ENCODE measurements at regions not wholly inside any gene's neighbourhood (a gene's known extent, or its start where the extent isn't known, plus 50 kb on each side); places are given as distances from the start of the nearest gene placed in this dataset.
"Not testable (repeated sequence)": the region's sequence is repeated elsewhere in the genome, so short reads cannot be mapped to it uniquely, and the experiment has no call there.

- no peak for DNase-seq
Observed at GRCh38 chr2:107469437-107469995, 357.2 kb upstream of the RGPD4 start.

GRCh38 chr2:107473150-107473549 is 353.5 kb upstream of the RGPD4 start:
- no peak for DNase-seq

GRCh38 chr2:107475859-107476258 is 350.8 kb upstream of the RGPD4 start:
- DNase-seq: no peak

DNA sequence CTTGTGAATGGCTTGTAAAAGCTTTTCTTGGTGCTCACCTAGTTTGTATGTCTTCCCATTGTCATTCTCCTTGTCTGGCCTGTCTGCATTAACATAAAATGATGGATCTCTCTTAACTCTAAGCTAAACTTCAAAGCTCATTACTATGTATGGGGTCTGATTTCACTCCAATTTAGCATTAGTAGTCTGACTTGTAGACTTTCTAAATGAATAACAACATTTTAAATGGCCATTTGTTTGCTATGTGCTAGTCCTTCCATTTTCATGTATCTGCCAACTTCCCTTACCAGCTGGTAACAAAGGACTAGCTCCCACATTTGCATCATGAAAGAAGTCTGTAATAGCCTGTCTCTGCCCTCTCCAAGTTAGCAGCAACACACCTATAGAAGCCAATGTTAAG is 324.2 kb upstream of the RGPD4 start:
- DNase-seq: no peak

DNA sequence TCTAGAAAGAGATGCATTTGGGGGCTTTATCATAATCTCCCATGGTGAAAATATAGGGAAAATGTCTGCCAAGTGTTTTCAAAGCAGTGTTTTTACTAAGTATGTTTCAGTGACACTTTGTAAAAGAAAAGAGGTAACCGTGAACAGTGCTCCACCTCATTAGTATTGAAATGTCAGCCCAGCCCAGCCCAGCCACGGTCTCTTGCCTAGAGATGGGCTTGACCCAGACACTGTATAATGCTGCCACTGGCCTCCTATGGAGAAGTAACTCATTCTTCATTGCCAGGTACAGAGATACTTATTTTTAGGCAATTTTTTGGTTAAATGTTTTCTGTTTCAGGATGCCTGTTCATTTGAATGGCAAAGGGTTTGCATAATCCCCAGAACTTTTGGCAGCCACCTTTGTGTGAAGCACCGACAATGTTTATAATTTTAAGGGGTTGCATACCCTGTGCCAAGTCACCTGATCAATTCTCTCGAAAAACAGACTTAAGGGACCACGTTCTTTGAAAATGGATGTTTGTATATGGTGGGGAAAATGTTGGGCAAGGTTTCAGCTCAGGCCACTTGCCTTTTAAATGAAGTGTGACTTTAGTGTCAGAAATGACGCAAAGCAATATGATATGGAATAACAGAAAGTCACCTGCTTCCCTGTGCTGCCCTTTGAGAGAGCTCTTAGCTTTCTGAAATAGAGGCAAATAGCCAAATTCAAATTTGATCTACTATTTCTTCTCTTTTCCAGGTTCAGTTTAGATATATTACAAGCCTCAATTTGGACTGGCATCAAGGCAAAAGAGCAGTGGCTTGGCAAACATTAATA is 314.5 kb upstream of the RGPD4 start:
- DNase-seq: no peak

DNA sequence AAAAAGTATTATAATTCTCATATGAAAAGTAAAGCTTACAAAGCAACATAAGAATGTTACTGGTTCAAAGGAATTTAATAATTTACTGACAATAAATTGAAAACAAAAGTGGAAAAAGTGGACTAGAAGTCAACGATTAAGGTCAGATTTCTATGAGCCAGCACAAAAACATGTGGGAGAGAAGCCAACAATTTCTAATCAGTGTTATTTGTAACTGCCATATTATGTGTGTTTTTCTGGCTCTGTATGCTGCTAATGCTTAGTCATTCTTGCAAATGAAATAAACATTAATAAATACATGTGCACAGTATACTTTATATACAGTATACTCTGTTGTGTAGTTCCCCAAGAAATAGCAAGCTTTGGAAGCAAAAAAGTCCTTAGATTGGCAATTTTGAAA is 301.3 kb upstream of the RGPD4 start:
- no peak for DNase-seq

DNA sequence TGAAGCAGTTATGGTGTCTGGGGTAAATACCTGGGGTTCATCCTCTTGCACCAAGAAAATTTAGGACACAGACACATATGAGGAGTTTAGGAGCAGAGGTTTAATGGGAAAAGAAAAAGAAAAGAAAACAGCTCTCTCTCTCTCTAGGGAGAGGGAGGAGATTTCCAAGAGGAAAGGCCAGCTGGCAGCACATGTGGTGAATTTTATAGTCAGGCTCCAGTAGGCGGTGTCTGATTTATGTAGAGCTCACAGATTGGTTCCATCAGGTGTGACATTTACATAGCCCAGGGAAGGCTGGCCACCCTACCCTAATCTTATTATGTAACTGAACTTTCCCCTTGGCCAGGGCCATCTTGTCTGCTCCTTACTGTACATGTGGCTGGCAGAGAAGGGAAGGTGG is 297.5 kb upstream of the RGPD4 start:
- DNase-seq: no peak

GRCh38 chr2:107530046-107530445 is 296.6 kb upstream of the RGPD4 start:
- no peak for DNase-seq

DNA sequence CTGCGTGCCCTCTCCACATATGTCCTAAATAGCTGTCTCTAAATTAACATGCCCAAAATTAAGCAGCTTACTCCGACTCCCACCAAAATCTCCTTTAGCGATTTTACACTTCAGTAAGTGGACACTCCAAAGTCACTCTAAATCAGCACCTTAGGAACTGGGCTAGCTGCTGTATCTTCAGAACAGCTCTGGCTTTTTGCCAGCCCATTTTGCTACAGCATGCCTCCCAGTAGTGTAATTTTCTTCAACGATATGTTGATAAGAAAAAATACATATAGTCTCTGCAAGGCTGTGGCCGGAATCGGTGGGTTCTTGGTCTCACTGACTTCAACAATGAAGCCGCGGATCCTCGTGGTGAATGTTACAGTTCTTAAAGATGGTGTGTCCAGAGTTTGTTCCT is 291.8 kb upstream of the RGPD4 start:
- DNase-seq: no peak

DNA sequence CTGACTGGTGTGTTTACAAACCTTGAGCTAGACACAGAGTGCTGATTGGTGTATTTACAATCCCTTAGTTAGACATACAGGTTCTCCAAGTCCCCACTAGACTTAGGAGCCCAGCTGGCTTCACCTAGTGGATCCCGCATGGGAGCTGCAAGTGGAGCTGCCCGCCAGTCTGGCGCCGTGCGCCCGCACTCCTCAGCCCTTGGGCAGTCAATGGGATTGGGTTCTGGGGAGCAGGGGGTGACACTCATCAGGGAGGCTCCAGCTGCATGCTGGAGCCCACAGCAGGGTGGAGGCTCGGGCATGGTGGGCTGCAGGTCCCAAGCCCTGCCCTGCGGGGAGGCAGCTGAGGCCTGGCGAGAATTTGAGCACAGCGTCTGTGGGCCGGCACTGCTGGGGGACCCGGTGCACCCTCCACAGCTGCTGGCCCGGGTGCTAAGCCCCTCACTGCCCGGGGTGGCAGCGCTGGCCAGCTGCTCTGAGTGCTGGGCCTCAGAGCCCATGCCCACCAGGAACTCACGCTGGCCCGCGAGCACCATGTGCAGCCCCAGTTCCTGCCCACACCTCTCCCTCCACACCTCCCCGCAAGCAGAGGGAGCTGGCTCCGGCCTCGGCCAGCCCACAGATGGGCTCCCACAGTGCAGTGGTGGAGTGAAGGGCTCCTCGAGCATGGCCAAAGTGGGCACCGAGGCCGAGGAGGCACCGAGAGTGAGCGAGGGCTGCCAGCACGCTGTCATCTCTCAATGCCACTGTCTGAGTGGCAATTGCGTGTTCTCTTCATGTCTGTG is 290.6 kb upstream of the RGPD4 start:
- not testable (repeated sequence) for DNase-seq

DNA sequence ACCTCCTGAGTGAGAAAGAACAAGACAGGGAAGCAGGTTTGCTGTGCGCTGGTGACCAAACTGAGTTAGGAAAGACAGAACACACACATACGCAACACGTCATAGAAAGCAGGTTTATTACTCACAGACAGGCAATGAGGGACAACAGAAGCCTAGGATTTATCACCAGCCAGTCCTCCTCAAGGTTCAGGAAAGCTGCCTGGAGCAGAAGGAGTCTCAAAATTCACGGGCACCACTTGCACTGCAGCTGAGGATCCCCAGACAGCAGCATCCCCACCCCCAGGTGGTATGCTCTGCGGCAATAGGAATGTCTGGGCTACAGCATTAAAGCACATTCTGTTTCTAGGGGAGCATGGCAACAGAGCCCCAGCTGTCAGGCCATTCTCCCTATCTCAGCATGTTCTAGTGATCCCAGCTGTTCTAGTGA is 284.4 kb upstream of the RGPD4 start:
- DNase-seq: no peak

- no peak for DNase-seq
Observed at GRCh38 chr2:107543793-107544192, 282.9 kb upstream of the RGPD4 start.

DNA sequence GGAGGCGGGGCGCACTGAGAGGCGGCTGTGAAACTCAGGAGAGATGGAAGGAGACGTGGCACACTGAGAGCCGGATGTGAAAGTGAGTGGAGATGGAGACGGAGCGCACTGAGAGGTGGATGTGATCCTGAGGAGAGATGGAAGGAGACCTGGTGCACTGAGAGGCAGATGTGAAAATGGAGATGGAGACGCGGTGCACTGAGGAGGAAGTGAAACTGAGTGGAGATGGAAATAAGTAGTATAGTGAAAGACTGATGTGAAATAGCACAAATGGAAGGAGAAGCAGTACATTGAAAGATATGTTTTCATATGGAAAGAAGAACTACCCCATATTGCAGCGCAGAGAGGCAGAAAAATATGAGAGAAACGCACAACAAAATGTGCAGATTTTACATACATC is 281.6 kb upstream of the RGPD4 start:
- DNase-seq: no peak

GRCh38 chr2:107545851-107546250 is 280.8 kb upstream of the RGPD4 start:
- DNase-seq: no peak

DNA sequence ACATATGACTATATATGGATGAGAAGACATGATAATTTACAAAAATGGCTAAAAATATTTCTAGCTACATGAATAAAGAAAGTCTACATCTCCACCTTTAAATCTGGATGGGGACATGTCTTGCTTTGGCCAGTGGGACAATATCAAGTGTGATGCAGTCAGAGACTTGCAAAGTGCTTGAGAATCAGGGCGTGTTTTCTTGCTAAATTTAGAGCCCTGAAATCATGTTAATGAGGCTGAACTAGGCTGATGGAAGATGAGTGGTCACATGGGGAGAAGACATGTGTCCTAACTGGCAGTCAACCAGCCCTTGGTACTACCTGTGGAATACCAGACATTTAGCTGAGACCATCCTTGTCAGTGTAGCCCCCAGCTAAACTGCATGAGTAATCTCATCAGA is 278.5 kb upstream of the RGPD4 start:
- DNase-seq: no peak

DNA sequence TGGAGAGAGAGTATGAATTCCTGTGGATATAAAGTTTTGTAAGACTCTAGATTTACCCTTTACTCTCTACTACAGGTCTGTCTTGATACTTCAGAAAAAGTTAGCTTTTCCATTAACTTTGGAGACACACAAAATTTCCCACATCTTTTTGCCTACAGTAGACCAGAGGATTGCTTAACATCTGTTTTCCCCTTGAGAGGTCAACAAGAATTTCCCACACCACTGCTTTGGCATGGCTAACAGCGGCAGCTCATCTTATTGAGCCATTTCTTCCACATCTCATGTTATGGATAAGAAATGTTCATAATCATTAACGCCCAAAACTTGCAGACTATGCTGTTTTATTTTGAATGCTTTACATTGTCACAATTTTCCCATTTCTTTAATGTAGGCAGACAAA is 273.6 kb upstream of the RGPD4 start:
- no peak for DNase-seq

DNA sequence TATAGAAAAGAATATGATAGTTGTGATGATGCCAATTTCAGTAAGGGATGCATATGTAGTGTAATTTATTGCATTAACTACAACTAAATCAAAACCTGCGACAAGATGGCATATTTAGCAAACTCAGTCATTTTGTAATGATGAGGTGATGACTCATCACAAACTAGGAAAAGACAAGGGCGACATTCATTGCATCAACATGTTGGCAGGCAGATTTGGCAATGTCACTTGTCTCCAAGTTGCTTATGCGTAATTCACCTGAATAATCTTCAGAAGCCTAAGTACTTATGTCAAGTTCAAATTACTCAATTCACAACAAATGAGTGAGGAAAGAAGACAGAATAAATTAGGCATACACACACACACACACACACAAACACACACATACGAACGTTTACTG is 273.2 kb upstream of the RGPD4 start:
- no peak for DNase-seq

GRCh38 chr2:107556038-107556627 is 270.6 kb upstream of the RGPD4 start:
- no peak for DNase-seq

DNA sequence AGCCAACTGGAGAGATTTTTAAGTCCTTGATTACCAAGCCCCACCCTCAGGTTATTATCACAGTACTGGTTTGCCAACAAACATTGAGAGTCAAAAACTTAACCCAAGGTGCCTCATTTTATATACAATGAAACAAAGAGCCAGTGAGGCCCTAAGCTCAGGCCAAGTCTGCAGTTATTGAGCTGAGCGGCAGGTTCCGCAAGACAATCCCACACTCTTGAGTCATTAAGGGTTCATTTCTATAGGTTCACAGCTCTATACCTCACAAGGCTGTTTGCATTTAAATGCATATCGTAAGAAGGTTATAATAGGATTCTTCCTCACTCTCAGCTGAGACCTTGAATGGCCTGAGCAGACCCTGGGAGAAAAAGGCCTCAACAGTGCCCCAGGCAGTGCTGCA is 268.4 kb upstream of the RGPD4 start:
- no peak for DNase-seq

DNA sequence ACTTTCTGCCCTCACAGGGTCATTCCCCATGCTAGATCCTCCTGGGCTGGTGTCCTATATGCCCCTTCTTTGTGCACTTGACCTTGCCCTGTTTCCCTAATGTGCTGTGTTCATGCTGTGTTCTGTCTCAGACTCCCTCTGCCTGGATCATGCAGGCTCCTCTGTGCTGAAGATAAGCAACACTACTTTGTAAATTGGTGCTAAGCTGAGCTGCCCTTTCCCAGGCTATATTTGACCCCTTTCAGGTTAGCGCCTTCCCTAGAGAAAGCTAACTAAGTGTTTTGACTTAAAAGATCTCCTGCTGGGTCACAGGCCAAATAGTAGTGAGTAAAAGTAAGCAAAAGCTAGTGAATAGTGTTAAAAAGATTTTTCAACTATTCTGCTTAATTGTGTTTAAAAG is 257.2 kb upstream of the RGPD4 start:
- DNase-seq: no peak

DNA sequence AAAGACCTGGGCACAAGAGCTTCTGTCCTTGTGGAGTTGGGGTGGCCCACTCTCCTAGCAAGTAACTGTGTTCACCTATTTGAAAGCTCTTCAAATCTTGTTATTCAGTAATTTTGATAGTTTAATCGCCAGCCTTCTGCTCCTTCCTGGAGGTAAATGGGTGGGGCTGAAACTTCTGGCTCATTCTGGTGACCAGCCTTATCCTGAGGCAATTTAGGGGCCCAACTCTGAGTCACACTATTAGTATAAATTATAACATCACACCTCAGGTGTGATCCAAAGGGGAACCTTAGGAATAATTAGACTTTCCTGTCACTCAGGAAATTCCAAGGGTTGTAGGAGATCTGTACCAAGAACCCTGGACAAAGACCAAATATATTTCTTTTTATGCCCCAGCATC is 255.8 kb upstream of the RGPD4 start:
- DNase-seq: no peak

DNA sequence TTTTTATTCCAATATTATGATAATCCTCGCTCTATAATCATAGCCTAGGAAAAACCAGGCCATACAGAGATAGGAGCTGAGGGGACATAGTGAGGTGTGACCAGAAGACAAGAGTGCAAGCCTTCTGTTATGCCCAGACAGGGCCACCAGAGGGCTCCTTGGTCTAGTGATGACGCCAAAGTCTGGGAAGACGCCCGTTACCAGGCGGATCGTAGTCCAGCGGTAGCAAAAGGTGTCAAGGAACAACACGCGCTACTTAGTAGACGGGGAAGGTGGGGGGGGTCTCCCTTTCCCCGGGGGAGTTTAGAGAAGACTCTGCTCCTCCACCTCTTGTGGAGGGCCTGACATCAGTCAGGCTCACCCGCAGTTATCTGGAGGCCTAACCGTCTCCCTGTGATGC is 253.8 kb upstream of the RGPD4 start:
- not testable (repeated sequence) for DNase-seq

GRCh38 chr2:107576991-107577390 is 249.7 kb upstream of the RGPD4 start:
- DNase-seq: no peak

DNA sequence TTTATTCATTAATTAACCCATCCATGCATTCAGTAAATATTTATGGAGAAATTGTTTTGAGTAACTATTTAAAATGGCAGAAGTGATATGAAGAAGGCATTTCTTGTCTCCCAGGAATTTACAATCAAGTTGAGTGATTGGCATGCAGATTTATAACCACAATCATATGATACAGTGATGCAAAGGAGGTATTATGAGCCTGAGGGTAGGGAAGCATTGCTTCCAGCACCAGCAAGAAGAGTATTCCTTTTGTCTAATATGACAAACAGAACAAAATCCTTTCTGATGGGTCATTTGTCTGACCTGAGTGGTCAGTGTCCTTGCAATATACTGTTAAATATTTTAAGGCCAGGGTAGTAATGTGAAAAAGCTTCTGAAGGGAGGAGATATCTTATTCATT is 244.2 kb upstream of the RGPD4 start:
- no peak for DNase-seq
